HT-29 (cell line): ENCODE measurements at regions not wholly inside any gene's neighbourhood (a gene's known extent, or its start where the extent isn't known, plus 50 kb on each side); places are given as distances from the start of the nearest gene placed in this dataset.
"Not testable (repeated sequence)": the region's sequence is repeated elsewhere in the genome, so short reads cannot be mapped to it uniquely, and the experiment has no call there.

Experiments used
- DNase-seq: peaks from one replicate; pipeline ENCODE4 v3.0.0-alpha.2; 2015; ENCODE audit warnings: low spot score

- DNase-seq, result no peak
Observed at GRCh38 chr6:138656364-138657064, 117.1 kb upstream of the CCDC28A start.

- DNase-seq, result no peak
Observed at GRCh38 chr6:138657065-138657425, 116.5 kb upstream of the CCDC28A start.

GRCh38 chr6:138659998-138660397 lies 113.6 kb upstream of the CCDC28A start:
- no peak for DNase-seq

DNA sequence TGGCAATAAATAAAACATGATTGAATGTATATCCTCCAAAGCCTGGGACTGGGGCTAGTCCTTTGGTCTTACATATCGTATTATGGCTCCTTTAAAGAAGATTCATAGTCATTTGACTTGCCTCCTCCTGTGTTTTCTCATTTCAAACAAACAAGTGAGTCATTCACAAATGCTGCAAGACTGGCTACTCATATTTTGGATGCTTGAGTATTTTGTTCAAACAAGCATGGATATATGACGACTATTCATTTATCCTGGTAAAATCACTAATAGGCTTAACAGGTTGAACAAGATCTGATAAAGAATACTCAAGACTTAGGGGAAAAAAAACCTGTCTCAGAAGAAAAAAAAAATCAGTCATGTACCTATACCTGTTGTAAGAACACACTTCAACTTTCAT lies 111.1 kb upstream of the CCDC28A start:
- peak; percentile 37 for DNase-seq

DNA sequence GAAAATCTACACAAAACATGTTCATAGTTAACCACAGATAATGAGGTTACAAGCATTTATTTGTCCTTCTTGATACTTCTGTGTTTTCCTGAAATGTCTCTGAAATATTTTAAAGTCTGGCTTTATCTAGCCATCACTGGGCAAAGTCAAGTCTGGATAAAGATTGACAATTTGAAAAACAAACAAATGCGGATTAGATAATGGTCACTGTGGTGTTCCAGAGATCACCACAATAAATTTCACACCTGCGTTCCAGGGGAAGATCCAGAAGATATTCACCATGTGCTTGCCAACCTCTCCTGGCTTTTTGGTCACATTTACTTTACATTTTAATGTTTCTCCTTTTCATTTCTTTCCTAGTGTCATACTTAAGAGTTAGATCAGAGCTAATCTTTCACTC lies 109.7 kb upstream of the CCDC28A start:
- DNase-seq, result no peak

DNA sequence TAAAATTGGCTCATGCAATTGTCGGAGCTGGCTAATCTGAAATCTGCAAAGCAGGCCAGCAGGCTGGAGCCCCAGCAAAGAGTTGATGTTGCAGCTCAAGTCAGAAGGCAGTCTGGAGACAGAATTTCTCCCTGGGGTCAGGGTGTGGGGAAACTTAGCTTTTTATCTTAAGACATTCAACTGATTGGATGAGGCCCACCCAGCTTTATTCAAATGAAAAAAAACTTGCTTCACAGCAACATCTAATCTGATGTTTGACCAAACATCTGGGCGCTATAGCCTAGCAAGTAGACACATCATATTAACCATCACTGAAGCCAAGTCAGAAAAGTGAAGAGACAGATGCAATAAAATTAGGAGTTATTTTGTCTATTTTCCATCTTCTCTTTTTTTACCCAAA lies 108.8 kb upstream of the CCDC28A start:
- DNase-seq, result no peak

- DNase-seq, result no peak
Observed at GRCh38 chr6:138666636-138667035, 106.9 kb upstream of the CCDC28A start.

- DNase-seq, result no peak
Observed at GRCh38 chr6:138667408-138667807, 106.2 kb upstream of the CCDC28A start.

- no peak for DNase-seq
Observed at GRCh38 chr6:138671351-138671750, 102.2 kb upstream of the CCDC28A start.

GRCh38 chr6:138673346-138674014 lies 100.1 kb upstream of the CCDC28A start:
- no peak for DNase-seq

DNA sequence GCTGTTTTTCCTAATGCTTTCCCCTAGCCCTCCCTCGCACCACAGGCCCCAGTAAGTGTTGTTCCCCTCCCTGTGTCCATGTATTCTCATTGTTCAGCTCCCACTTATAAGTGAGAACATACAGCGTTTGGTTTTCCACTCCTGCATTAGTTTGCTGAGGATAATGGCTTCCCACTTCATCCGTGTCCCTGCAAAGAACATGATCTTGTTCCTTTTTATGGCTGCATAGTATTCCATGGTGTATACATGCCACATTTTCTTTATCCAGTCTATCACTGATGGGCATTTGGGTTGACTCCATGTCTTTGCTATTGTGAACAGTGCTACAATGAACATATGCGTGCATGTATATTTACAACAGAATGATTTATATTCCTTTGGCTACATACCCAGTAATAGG lies 99.1 kb upstream of the CCDC28A start:
- not testable (repeated sequence) for DNase-seq

GRCh38 chr6:138677538-138677937 lies 96.0 kb upstream of the CCDC28A start:
- no peak for DNase-seq

DNA sequence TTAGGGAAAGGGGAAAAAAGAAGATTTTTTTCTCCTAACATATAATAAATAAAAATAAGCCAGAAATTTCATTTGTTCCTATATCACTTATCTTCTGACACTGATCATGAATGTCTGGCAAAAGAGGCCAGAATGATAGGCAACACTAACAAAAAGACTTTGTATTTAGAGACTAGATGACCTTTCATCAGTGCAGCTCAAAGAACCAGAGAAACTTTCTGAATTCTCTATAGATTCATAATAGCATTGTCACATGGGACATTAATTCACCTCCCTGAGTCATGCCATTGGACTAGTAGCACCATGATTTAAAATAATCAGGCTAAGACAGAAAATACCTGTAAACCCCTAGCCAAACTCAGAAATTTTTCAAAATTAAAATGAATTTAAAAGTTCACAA lies 95.4 kb upstream of the CCDC28A start:
- no peak for DNase-seq

DNA sequence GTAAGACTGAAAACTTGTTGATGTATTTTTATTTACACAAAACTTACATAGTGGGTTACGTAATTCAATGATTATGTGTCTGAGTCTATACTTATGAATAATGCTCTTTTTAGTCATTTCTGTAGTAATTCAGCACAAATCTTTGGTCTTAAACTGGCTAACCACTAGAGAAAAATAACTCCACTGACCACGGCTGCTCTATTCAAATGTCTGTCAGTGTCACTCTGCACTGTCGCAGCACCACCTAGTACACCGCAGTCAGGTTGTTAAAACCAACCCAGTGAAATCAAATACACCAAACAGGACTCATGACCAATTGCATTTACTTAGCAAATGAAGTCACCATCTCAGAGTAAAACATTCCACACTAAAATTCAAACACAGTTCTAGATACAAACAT lies 93.5 kb upstream of the CCDC28A start:
- no peak for DNase-seq

- no peak for DNase-seq
Observed at GRCh38 chr6:138681627-138682026, 91.9 kb upstream of the CCDC28A start.

- DNase-seq, result peak; percentile 44
Observed at GRCh38 chr6:138682704-138683527, 90.7 kb upstream of the CCDC28A start.

GRCh38 chr6:138685257-138685656 lies 88.3 kb upstream of the CCDC28A start:
- DNase-seq, result no peak

DNA sequence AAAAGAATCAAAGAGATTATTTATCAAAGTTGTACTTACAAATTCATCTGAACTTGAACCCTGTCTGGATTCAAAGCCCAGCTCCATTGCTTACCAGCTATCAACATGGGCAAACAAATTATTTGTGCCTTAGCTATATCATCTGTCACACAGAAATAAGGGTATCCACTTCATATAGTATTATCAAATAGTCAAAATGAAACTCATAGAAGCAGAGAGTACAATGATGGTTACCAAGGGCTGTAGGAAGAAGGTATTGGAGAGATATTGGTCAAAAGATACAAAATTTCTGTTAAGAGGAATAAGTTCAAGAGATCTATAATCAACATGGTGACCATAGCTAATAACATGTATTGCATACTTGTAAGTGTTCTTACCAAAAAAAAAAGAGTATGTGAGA lies 87.8 kb upstream of the CCDC28A start:
- DNase-seq, result no peak

- no peak for DNase-seq
Observed at GRCh38 chr6:138688580-138688979, 85.0 kb upstream of the CCDC28A start.

- DNase-seq, result no peak
Observed at GRCh38 chr6:138689849-138690248, 83.7 kb upstream of the CCDC28A start.

GRCh38 chr6:138690975-138691594 lies 82.5 kb upstream of the CCDC28A start:
- DNase-seq, result no peak

DNA sequence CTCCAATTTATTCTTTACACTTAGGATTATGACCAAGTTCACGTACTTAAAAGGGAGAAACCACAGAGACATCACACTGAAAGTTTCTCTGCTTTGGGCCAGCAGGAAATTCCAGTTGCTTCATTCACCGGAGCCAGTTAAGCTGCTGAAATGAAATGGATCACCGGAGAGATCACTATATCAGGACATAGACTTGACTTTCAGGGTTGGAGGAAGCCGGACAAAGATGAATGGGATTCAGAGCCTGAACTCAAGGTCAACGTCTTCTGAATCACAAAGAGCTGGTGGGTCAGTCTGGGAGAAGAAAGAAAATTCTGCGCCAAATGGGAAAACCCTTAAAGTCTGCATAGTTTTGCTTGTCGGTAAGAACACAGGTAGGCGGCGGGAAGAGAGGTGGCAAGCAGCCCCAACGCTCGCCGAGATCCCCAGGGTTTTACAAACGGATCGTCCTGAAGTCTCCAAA lies 81.9 kb upstream of the CCDC28A start:
- peak; percentile 61 for DNase-seq
